Mammary epithelial cell (primary cell): ENCODE measurements at regions not wholly inside any gene's neighbourhood (a gene's known extent, or its start where the extent isn't known, plus 50 kb on each side); places are given as distances from the start of the nearest gene placed in this dataset.

ENCODE experiments used
- EZH2 ChIP-seq: IDR thresholded peaks from 2 replicates; pipeline ENCODE4 v1.6.1; 2012; ENCODE audit warnings: low read length, inconsistent platforms, borderline replicate concordance
- TF ChIP-seq, protein P1 (sequence below), 2 donors: IDR thresholded peaks in 1 of 2; conservative IDR thresholded peaks in 1 of 2; 2 replicates each; pipeline ENCODE4 v1.5.1; 2011 to 2012; ENCODE audit warnings: inconsistent platforms in 2 of 2, low read length in 2 of 2, mild to moderate bottlenecking in 2 of 2, control low read depth in 1 of 2, low read depth in 1 of 2; ENCODE audit not compliant: insufficient read depth in 1 of 2; ENCODE audit errors: extremely low read depth in 1 of 2

GRCh38 chr13:33919120-33919519 lies 101.2 kb downstream of the RFC3 start:
- TF ChIP-seq, protein P1, sequence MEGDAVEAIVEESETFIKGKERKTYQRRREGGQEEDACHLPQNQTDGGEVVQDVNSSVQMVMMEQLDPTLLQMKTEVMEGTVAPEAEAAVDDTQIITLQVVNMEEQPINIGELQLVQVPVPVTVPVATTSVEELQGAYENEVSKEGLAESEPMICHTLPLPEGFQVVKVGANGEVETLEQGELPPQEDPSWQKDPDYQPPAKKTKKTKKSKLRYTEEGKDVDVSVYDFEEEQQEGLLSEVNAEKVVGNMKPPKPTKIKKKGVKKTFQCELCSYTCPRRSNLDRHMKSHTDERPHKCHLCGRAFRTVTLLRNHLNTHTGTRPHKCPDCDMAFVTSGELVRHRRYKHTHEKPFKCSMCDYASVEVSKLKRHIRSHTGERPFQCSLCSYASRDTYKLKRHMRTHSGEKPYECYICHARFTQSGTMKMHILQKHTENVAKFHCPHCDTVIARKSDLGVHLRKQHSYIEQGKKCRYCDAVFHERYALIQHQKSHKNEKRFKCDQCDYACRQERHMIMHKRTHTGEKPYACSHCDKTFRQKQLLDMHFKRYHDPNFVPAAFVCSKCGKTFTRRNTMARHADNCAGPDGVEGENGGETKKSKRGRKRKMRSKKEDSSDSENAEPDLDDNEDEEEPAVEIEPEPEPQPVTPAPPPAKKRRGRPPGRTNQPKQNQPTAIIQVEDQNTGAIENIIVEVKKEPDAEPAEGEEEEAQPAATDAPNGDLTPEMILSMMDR (conservative IDR thresholded peaks at IDR 0.05 in 1 of 2, IDR thresholded peaks at IDR 0.05 in 1 of 2; ENCODE audit: extremely low read depth in 1 of 2, insufficient read depth in 1 of 2, low read depth in 1 of 2, low read length in 2 of 2), result no peak
- no peak for TF ChIP-seq EZH2
